PC-3 (cell line): ENCODE measurements at regions not wholly inside any gene's neighbourhood (a gene's known extent, or its start where the extent isn't known, plus 50 kb on each side); places are given as distances from the start of the nearest gene placed in this dataset.

Experiments
- ATAC-seq: fragments of 200-7000 bp; cut with Tn5 transposase; 2 replicates; pipeline ENCODE4 v1.9.1; 2020; ENCODE audit warnings: mild to moderate bottlenecking, moderate library complexity
- BruUV-seq: library from RNA; stranded (reverse); fragments of 400-500 nt; replicated peaks from 2 replicates; lab custom pipeline; 2021; lab: Mats Ljungman, UMichigan
- CTCF ChIA-PET: fragments of 300-600 bp; sonication (Branson Sonifier 250); formaldehyde crosslinking; loops from one replicate; lab custom pipeline; 2022; ENCODE audit warnings: antibody characterized with exemption; lab: Charles Lee
- POLR2A ChIA-PET: fragments of 300-600 bp; sonication (Branson Sonifier 250); formaldehyde crosslinking; loops from one replicate; lab custom pipeline; 2022; ENCODE audit warnings: antibody characterized with exemption; ENCODE audit not compliant: unreplicated experiment; lab: Charles Lee
- DNase-seq: peaks from one replicate; pipeline ENCODE4 v3.0.0-alpha.2; 2015
- H2AFZ ChIP-seq: fragments of 300-600 bp; sonication (generic); 2 replicates; pipeline ENCODE4 v1.6.0; 2016; ENCODE audit warnings: antibody characterized with exemption, low read length
- H3F3A ChIP-seq: fragments of 300-600 bp; sonication (generic); one replicate; pipeline ENCODE4 v1.6.0; 2017; ENCODE audit warnings: antibody characterized with exemption, low read length, control low read depth, mild to moderate bottlenecking; ENCODE audit not compliant: unreplicated experiment
- H3K27ac ChIP-seq: fragments of 300-600 bp; sonication (generic); 2 replicates; pipeline ENCODE4 v1.5.1; 2016; ENCODE audit warnings: mild to moderate bottlenecking, low read length
- H3K27me3 ChIP-seq: fragments of 300-600 bp; sonication (generic); 2 replicates; pipeline ENCODE4 v1.6.1; 2016; ENCODE audit warnings: low read length, mixed read lengths
- H3K36me3 ChIP-seq: fragments of 300-600 bp; sonication (generic); 2 replicates; pipeline ENCODE4 v1.6.1; 2016; ENCODE audit warnings: low read depth, mixed run types, low read length, mixed read lengths
- H3K4me1 ChIP-seq: fragments of 300-600 bp; sonication (generic); 2 replicates; pipeline ENCODE4 v1.5.1; 2016; ENCODE audit warnings: low read length; ENCODE audit not compliant: insufficient read depth
- H3K4me2 ChIP-seq: fragments of 300-600 bp; sonication (generic); 2 replicates; pipeline ENCODE4 v1.6.0; 2016; ENCODE audit warnings: low read length
- H3K4me3 ChIP-seq: fragments of 300-600 bp; sonication (generic); 2 replicates; pipeline ENCODE4 v1.5.1; 2016; ENCODE audit warnings: mild to moderate bottlenecking, low read length, mixed read lengths
- H3K79me2 ChIP-seq: fragments of 300-600 bp; sonication (generic); 2 replicates; pipeline ENCODE4 v1.6.1; 2017; ENCODE audit warnings: low read length, mixed read lengths
- H3K9ac ChIP-seq: fragments of 300-600 bp; sonication (generic); 2 replicates; pipeline ENCODE4 v1.6.0; 2016; ENCODE audit warnings: mild to moderate bottlenecking, low read length
- H3K9me2 ChIP-seq: fragments of 300-600 bp; sonication (generic); replicated peaks from 2 replicates; pipeline ENCODE4 v1.6.1; 2016; ENCODE audit warnings: mixed run types, low read length, mixed read lengths
- H3K9me3 ChIP-seq: fragments of 300-600 bp; sonication (generic); 2 replicates; pipeline ENCODE4 v1.6.1; 2016; ENCODE audit warnings: low read length, mixed read lengths
- H4K20me1 ChIP-seq: fragments of 300-600 bp; sonication (generic); 2 replicates; pipeline ENCODE4 v1.6.1; 2016; ENCODE audit warnings: low read length, mixed read lengths
- CTCF ChIP-seq: fragments of 300-600 bp; sonication (generic); conservative IDR thresholded peaks from 2 replicates; pipeline ENCODE4 v1.5.1; 2017; ENCODE audit warnings: antibody characterized with exemption, low read depth, mild to moderate bottlenecking, low read length
- EZH2 ChIP-seq: fragments of 300-600 bp; sonication (generic); IDR thresholded peaks from one replicate; pipeline ENCODE4 v1.6.1; 2017; ENCODE audit warnings: antibody characterized with exemption, mild to moderate bottlenecking, low read length; ENCODE audit not compliant: unreplicated experiment
- EZH2phosphoT487 ChIP-seq: fragments of 300-600 bp; sonication (generic); IDR thresholded peaks from 2 replicates; pipeline ENCODE4 v1.6.1; 2018; ENCODE audit warnings: mild to moderate bottlenecking, antibody characterized with exemption, low read length, borderline replicate concordance
- intact Hi-C: fragments of 100-400 bp; cut with micrococcal nuclease; formaldehyde crosslinking; loops from 2 replicates; pipeline ENCODE4 v1.9.0; 2023

GRCh38 chr5:91794856-91795548, 411.9 kb upstream of the ARRDC3 start:
- H3K4me2 ChIP-seq, result peak overlapping the region; percentile 79
- H3K4me1 ChIP-seq, result peaks cover 27% of the 10 kb centered on the region
- no peaks in the 10 kb centered on the region for H4K20me1 ChIP-seq
- intact Hi-C loops, result loop anchor here (5.0 kb wide), 1 partner anchor 153 kb away; no protein-coding TSS in a partner anchor
- peak overlapping the region; percentile 4; the same call in 1 of the 2 replicates for H2AFZ ChIP-seq
- ChIA-PET POLR2A (no interaction called here), CTCF (interaction anchor here (0.6 to 0.8 kb wide), 2 partner anchors 153 to 371 kb away, joined by 4 read pairs; no protein-coding TSS in a partner anchor)
- H3K27ac ChIP-seq, result peak overlapping the region; percentile 87
- H3K79me2 ChIP-seq, result no peaks in the 10 kb centered on the region
- peak overlapping the region; percentile 43 for H3K4me3 ChIP-seq
- DNase-seq, result peak; percentile 97
- H3K9ac ChIP-seq, result peak overlapping the region; percentile 24
- TF ChIP-seq EZH2 (no peak), CTCF (no peak), EZH2phosphoT487 (no peak)
- no peaks in the 10 kb centered on the region for H3K36me3 ChIP-seq
- BruUV-seq, result no TSS peak
- H3K9me2 ChIP-seq, result no peaks in the 10 kb centered on the region
- peak; percentile 91 for ATAC-seq
- H3F3A ChIP-seq, result peaks cover 10% of the 10 kb centered on the region
- no peaks in the 10 kb centered on the region for H3K9me3 ChIP-seq
- H3K27me3 ChIP-seq, result no peaks in the 10 kb centered on the region

- H3K9me2 ChIP-seq, result no peaks in the 10 kb centered on the region
- ATAC-seq (peak; percentile 68), DNase-seq (peak; percentile 74)
- ChIA-PET CTCF (interaction anchor here (0.6 kb wide), 1 partner anchor 370 kb away, joined by 4 read pairs; no protein-coding TSS in a partner anchor), POLR2A (no interaction called here)
- H3K4me1 ChIP-seq, result peaks cover 27% of the 10 kb centered on the region
- BruUV-seq, result no TSS peak
- peak overlapping the region; percentile 87 for H3K27ac ChIP-seq
- H3K4me3 ChIP-seq, result peak overlapping the region; percentile 41
- no peak for TF ChIP-seq EZH2
- H3K27me3 ChIP-seq, result no peaks in the 10 kb centered on the region; the same call in 1 of the 2 replicates
- H4K20me1 ChIP-seq, result no peaks in the 10 kb centered on the region
- peak overlapping the region; percentile 79 for H3K4me2 ChIP-seq
- H3K79me2 ChIP-seq, result no peaks in the 10 kb centered on the region
- H3K36me3 ChIP-seq, result no peaks in the 10 kb centered on the region
- peak overlapping the region; percentile 24 for H3K9ac ChIP-seq
- no peaks in the 10 kb centered on the region for H3K9me3 ChIP-seq
- intact Hi-C loops, result no loop called here
- H2AFZ ChIP-seq, result peak overlapping the region; percentile 4; the same call in 1 of the 2 replicates
- H3F3A ChIP-seq, result peaks cover 10% of the 10 kb centered on the region
Measured at GRCh38 chr5:91794455-91794854, 411.3 kb upstream of the ARRDC3 start.

GRCh38 chr5:91787718-91788117, 404.6 kb upstream of the ARRDC3 start:
- Histone ChIP-seq H4K20me1 (no peaks in the 10 kb centered on the region), H3K4me1 (peaks cover 21% of the 10 kb centered on the region), H3K9me2 (no peaks in the 10 kb centered on the region), H3K9me3 (no peaks in the 10 kb centered on the region), H3K36me3 (no peaks in the 10 kb centered on the region), H3K9ac (no peak overlapping the region), H2AFZ (no peak overlapping the region), H3K4me3 (no peak overlapping the region), H3K4me2 (peak overlapping the region; percentile 50), H3K79me2 (no peaks in the 10 kb centered on the region), H3K27ac (peak overlapping the region; percentile 59), H3K27me3 (no peaks in the 10 kb centered on the region; the same call in 1 of the 2 replicates), H3F3A (peaks cover 7% of the 10 kb centered on the region)
- peak; percentile 99 for ATAC-seq
- TF ChIP-seq EZH2phosphoT487 (no peak), CTCF (no peak), EZH2 (no peak)
- ChIA-PET POLR2A (no interaction called here), CTCF (no interaction called here)
- peak; percentile 99 for DNase-seq
- intact Hi-C loops, result loop anchor here (1.0 to 5.0 kb wide), 3 partner anchors 60 to 230 kb away; no protein-coding TSS in a partner anchor
- BruUV-seq, result no TSS peak
